ENCODE measurements at regions not wholly inside any gene's neighbourhood (a gene's known extent, or its start where the extent isn't known, plus 50 kb on each side); places are given as distances from the start of the nearest gene placed in this dataset.

GRCh38 chr2:199596549-199596948 lies 138.8 kb upstream of the SATB2 start:
- WGBS, 2 experiments (ENCODE audit: insufficient coverage in 2 of 2), result no CpG with 5 or more reads among the region's 1 CpG
- Histone ChIP-seq H3K9me3 (ENCODE audit: control insufficient read depth, low read length) (no peaks in the 10 kb centered on the region), H3K4me3 (ENCODE audit: extremely low read depth, insufficient read depth, low read length, poor library complexity, severe bottlenecking) (no peak overlapping the region), H3K27ac (ENCODE audit: low read depth, low read length, severe bottlenecking) (no peak overlapping the region), H3K4me1 (ENCODE audit: control insufficient read depth, insufficient read depth, low read length, poor library complexity, severe bottlenecking) (no peaks in the 10 kb centered on the region), H3K36me3 (ENCODE audit: control insufficient read depth, insufficient read depth, low read length) (no peaks in the 10 kb centered on the region)

GRCh38 chr2:199594443-199594842 lies 136.7 kb upstream of the SATB2 start:
- no peaks in the 10 kb centered on the region for H3K36me3 ChIP-seq (ENCODE audit: control insufficient read depth, insufficient read depth, low read length)
- 78% methylated on average over 5 of the region's 5 CpGs; no CpG with 5 or more reads in 1 of the 2 experiments for WGBS, 2 experiments (ENCODE audit: insufficient coverage in 2 of 2)

GRCh38 chr2:199591826-199592225 lies 134.1 kb upstream of the SATB2 start:
- Histone ChIP-seq H3K4me3 (ENCODE audit: extremely low read depth, insufficient read depth, low read length, poor library complexity, severe bottlenecking) (no peak overlapping the region), H3K4me1 (ENCODE audit: control insufficient read depth, insufficient read depth, low read length, poor library complexity, severe bottlenecking) (no peaks in the 10 kb centered on the region), H3K9me3 (ENCODE audit: control insufficient read depth, low read length) (no peaks in the 10 kb centered on the region), H3K36me3 (ENCODE audit: control insufficient read depth, insufficient read depth, low read length) (no peaks in the 10 kb centered on the region), H3K27ac (ENCODE audit: low read depth, low read length, severe bottlenecking) (no peak overlapping the region)
- WGBS, 2 experiments (ENCODE audit: insufficient coverage in 2 of 2), result 80 to 89% methylated on average over 3 to 4 of the region's 4 CpGs

More at GRCh38 chr2:199594443-199594842, 136.7 kb upstream of the SATB2 start:
- no peaks in the 10 kb centered on the region for H3K4me1 ChIP-seq (ENCODE audit: control insufficient read depth, insufficient read depth, low read length, poor library complexity, severe bottlenecking)
- H3K4me3 ChIP-seq (ENCODE audit: extremely low read depth, insufficient read depth, low read length, poor library complexity, severe bottlenecking), result no peak overlapping the region
- no peak overlapping the region for H3K27ac ChIP-seq (ENCODE audit: low read depth, low read length, severe bottlenecking)
- H3K9me3 ChIP-seq (ENCODE audit: control insufficient read depth, low read length), result no peaks in the 10 kb centered on the region

- Histone ChIP-seq H3K4me1 (ENCODE audit: control insufficient read depth, insufficient read depth, low read length, poor library complexity, severe bottlenecking) (no peaks in the 10 kb centered on the region), H3K36me3 (ENCODE audit: control insufficient read depth, insufficient read depth, low read length) (no peaks in the 10 kb centered on the region), H3K27ac (ENCODE audit: low read depth, low read length, severe bottlenecking) (no peak overlapping the region), H3K4me3 (ENCODE audit: extremely low read depth, insufficient read depth, low read length, poor library complexity, severe bottlenecking) (no peak overlapping the region), H3K9me3 (ENCODE audit: control insufficient read depth, low read length) (no peaks in the 10 kb centered on the region)
- WGBS, 2 experiments (ENCODE audit: insufficient coverage in 2 of 2), result 72 to 89% methylated on average over 1 to 2 of the region's 5 CpGs
These were observed 132.8 kb upstream of the SATB2 start for GRCh38 chr2:199590321-199591203.

GRCh38 chr2:199589306-199589705 lies 131.6 kb upstream of the SATB2 start:
- H3K9me3 ChIP-seq (ENCODE audit: control insufficient read depth, low read length), result no peaks in the 10 kb centered on the region
- no peak overlapping the region for H3K4me3 ChIP-seq (ENCODE audit: extremely low read depth, insufficient read depth, low read length, poor library complexity, severe bottlenecking)
- 68 to 69% methylated on average over 8 to 10 of the region's 11 CpGs for WGBS, 2 experiments (ENCODE audit: insufficient coverage in 2 of 2)
- no peak overlapping the region for H3K27ac ChIP-seq (ENCODE audit: low read depth, low read length, severe bottlenecking)
- H3K4me1 ChIP-seq (ENCODE audit: control insufficient read depth, insufficient read depth, low read length, poor library complexity, severe bottlenecking), result no peaks in the 10 kb centered on the region
- H3K36me3 ChIP-seq (ENCODE audit: control insufficient read depth, insufficient read depth, low read length), result no peaks in the 10 kb centered on the region

- Histone ChIP-seq H3K27ac (ENCODE audit: low read depth, low read length, severe bottlenecking) (no peak overlapping the region), H3K4me1 (ENCODE audit: control insufficient read depth, insufficient read depth, low read length, poor library complexity, severe bottlenecking) (no peaks in the 10 kb centered on the region), H3K9me3 (ENCODE audit: control insufficient read depth, low read length) (no peaks in the 10 kb centered on the region), H3K4me3 (ENCODE audit: extremely low read depth, insufficient read depth, low read length, poor library complexity, severe bottlenecking) (no peak overlapping the region), H3K36me3 (ENCODE audit: control insufficient read depth, insufficient read depth, low read length) (no peaks in the 10 kb centered on the region)
- WGBS, 2 experiments (ENCODE audit: insufficient coverage in 2 of 2), result 83 to 100% methylated on average over 2 to 3 of the region's 3 CpGs
These were observed 130.3 kb upstream of the SATB2 start for GRCh38 chr2:199588054-199588453.

- H3K27ac ChIP-seq (ENCODE audit: low read depth, low read length, severe bottlenecking), result no peak overlapping the region
- 100% methylated on average over 1 of the region's 2 CpGs; no CpG with 5 or more reads in 1 of the 2 experiments for WGBS, 2 experiments (ENCODE audit: insufficient coverage in 2 of 2)
- no peaks in the 10 kb centered on the region for H3K9me3 ChIP-seq (ENCODE audit: control insufficient read depth, low read length)
- no peaks in the 10 kb centered on the region for H3K36me3 ChIP-seq (ENCODE audit: control insufficient read depth, insufficient read depth, low read length)
- H3K4me3 ChIP-seq (ENCODE audit: extremely low read depth, insufficient read depth, low read length, poor library complexity, severe bottlenecking), result no peak overlapping the region
- H3K4me1 ChIP-seq (ENCODE audit: control insufficient read depth, insufficient read depth, low read length, poor library complexity, severe bottlenecking), result no peaks in the 10 kb centered on the region
These were observed 128.9 kb upstream of the SATB2 start for GRCh38 chr2:199586646-199587045.

- H3K4me1 ChIP-seq (ENCODE audit: control insufficient read depth, insufficient read depth, low read length, poor library complexity, severe bottlenecking), result no peaks in the 10 kb centered on the region
- no peaks in the 10 kb centered on the region for H3K36me3 ChIP-seq (ENCODE audit: control insufficient read depth, insufficient read depth, low read length)
- no peak overlapping the region for H3K27ac ChIP-seq (ENCODE audit: low read depth, low read length, severe bottlenecking)
- 33 to 60% methylated on average over 1 of the region's 3 CpGs for WGBS, 2 experiments (ENCODE audit: insufficient coverage in 2 of 2)
- no peak overlapping the region for H3K4me3 ChIP-seq (ENCODE audit: extremely low read depth, insufficient read depth, low read length, poor library complexity, severe bottlenecking)
- H3K9me3 ChIP-seq (ENCODE audit: control insufficient read depth, low read length), result no peaks in the 10 kb centered on the region
These were observed 125.9 kb upstream of the SATB2 start for GRCh38 chr2:199583676-199584075.

- H3K4me3 ChIP-seq (ENCODE audit: extremely low read depth, insufficient read depth, low read length, poor library complexity, severe bottlenecking), result no peak overlapping the region
- WGBS, 2 experiments (ENCODE audit: insufficient coverage in 2 of 2), result 7 to 8% methylated on average over 4 to 6 of the region's 9 CpGs
- H3K4me1 ChIP-seq (ENCODE audit: control insufficient read depth, insufficient read depth, low read length, poor library complexity, severe bottlenecking), result no peaks in the 10 kb centered on the region
- peak overlapping the region; percentile 70 for H3K27ac ChIP-seq (ENCODE audit: low read depth, low read length, severe bottlenecking)
- no peaks in the 10 kb centered on the region for H3K36me3 ChIP-seq (ENCODE audit: control insufficient read depth, insufficient read depth, low read length)
- no peaks in the 10 kb centered on the region for H3K9me3 ChIP-seq (ENCODE audit: control insufficient read depth, low read length)
These were observed 124.2 kb upstream of the SATB2 start for GRCh38 chr2:199581935-199582360.

- no peaks in the 10 kb centered on the region for H3K36me3 ChIP-seq (ENCODE audit: control insufficient read depth, insufficient read depth, low read length)
- H3K27ac ChIP-seq (ENCODE audit: low read depth, low read length, severe bottlenecking), result peak overlapping the region; percentile 70
- no peaks in the 10 kb centered on the region for H3K4me1 ChIP-seq (ENCODE audit: control insufficient read depth, insufficient read depth, low read length, poor library complexity, severe bottlenecking)
- H3K4me3 ChIP-seq (ENCODE audit: extremely low read depth, insufficient read depth, low read length, poor library complexity, severe bottlenecking), result no peak overlapping the region
- H3K9me3 ChIP-seq (ENCODE audit: control insufficient read depth, low read length), result no peaks in the 10 kb centered on the region
- WGBS, 2 experiments (ENCODE audit: insufficient coverage in 2 of 2), result no CpG with 5 or more reads among the region's 4 CpGs
These were observed 123.7 kb upstream of the SATB2 start for GRCh38 chr2:199581408-199581807.

GRCh38 chr2:199575416-199575815 lies 117.7 kb upstream of the SATB2 start:
- H3K4me1 ChIP-seq (ENCODE audit: control insufficient read depth, insufficient read depth, low read length, poor library complexity, severe bottlenecking), result no peaks in the 10 kb centered on the region
- H3K9me3 ChIP-seq (ENCODE audit: control insufficient read depth, low read length), result no peaks in the 10 kb centered on the region
- no peak overlapping the region for H3K27ac ChIP-seq (ENCODE audit: low read depth, low read length, severe bottlenecking)
- no CpG with 5 or more reads among the region's 2 CpGs for WGBS, 2 experiments (ENCODE audit: insufficient coverage in 2 of 2)
- H3K36me3 ChIP-seq (ENCODE audit: control insufficient read depth, insufficient read depth, low read length), result no peaks in the 10 kb centered on the region
- H3K4me3 ChIP-seq (ENCODE audit: extremely low read depth, insufficient read depth, low read length, poor library complexity, severe bottlenecking), result no peak overlapping the region

Measured in mesodermal cell (in vitro differentiated cells).